PFSK-1 (cell line): ENCODE measurements at regions not wholly inside any gene's neighbourhood (a gene's known extent, or its start where the extent isn't known, plus 50 kb on each side); places are given as distances from the start of the nearest gene placed in this dataset.

Experiments used
- FOXP2 ChIP-seq: optimal IDR thresholded peaks from 2 replicates; pipeline ENCODE3; 2011; ENCODE audit warnings: borderline replicate concordance, control low read depth, inconsistent platforms; ENCODE audit not compliant: insufficient read depth; ENCODE audit errors: extremely low read length, extremely low read depth
- POLR2AphosphoS5 ChIP-seq: IDR thresholded peaks from 2 replicates; pipeline ENCODE4 v1.6.1; 2012; ENCODE audit warnings: low read depth, mild to moderate bottlenecking, control low read depth, low read length, moderate library complexity
- REST ChIP-seq, 2 experiments: IDR thresholded peaks; 2 replicates each; pipeline versions ENCODE4 v1.6.1 to v1.8.0; 2011 to 2012; ENCODE audit warnings: low read depth in 2 of 2, low read length in 2 of 2, control low read depth in 1 of 2, inconsistent platforms in 1 of 2, mild to moderate bottlenecking in 1 of 2, moderate library complexity in 1 of 2; ENCODE audit not compliant: insufficient read depth in 1 of 2
- SIN3A ChIP-seq: IDR thresholded peaks from 2 replicates; pipeline ENCODE4 v1.6.1; 2012; ENCODE audit warnings: mild to moderate bottlenecking, low read length, moderate library complexity, borderline replicate concordance; ENCODE audit not compliant: insufficient read depth
- TAF1 ChIP-seq: IDR thresholded peaks from 2 replicates; pipeline ENCODE4 v1.6.1; 2012; ENCODE audit warnings: low read length, control low read depth, borderline replicate concordance; ENCODE audit not compliant: insufficient read depth

- TF ChIP-seq POLR2AphosphoS5 (no peak), REST (IDR thresholded peaks at IDR 0.05; ENCODE audit: insufficient read depth in 1 of 2, low read depth in 2 of 2, low read length in 2 of 2) (no peak), TAF1 (no peak), SIN3A (no peak), FOXP2 (no peak)
Observed at GRCh38 chr2:215571689-215572088, 135.8 kb upstream of the FN1 start.
